Upper lobe of left lung (tissue), 4 donors: ENCODE measurements at regions not wholly inside any gene's neighbourhood (a gene's known extent, or its start where the extent isn't known, plus 50 kb on each side); places are given as distances from the start of the nearest gene placed in this dataset.

Experiments used
- EP300 ChIP-seq, 4 donors: sonication (generic); formaldehyde crosslinking; IDR thresholded peaks; one replicate each; pipeline ENCODE4 v1.5.1; 2017; ENCODE audit warnings: antibody characterized with exemption in 4 of 4, control low read depth in 2 of 4
- POLR2A ChIP-seq, 4 donors: fragments of 450-650 bp; IDR thresholded peaks; one replicate each; pipeline ENCODE4 v1.5.1; 2016 to 2017; ENCODE audit warnings: antibody characterized with exemption in 4 of 4, mild to moderate bottlenecking in 2 of 4
- TF ChIP-seq, protein P1 (sequence below), 6 experiments: fragments of 450-650 bp in 4 of 6; fragments of 200-600 bp in 2 of 6; sonication (generic) in 2 of 6; IDR thresholded peaks; one replicate each; pipeline ENCODE4 v1.5.1; 2016 to 2019; ENCODE audit warnings: antibody characterized with exemption in 6 of 6

DNA sequence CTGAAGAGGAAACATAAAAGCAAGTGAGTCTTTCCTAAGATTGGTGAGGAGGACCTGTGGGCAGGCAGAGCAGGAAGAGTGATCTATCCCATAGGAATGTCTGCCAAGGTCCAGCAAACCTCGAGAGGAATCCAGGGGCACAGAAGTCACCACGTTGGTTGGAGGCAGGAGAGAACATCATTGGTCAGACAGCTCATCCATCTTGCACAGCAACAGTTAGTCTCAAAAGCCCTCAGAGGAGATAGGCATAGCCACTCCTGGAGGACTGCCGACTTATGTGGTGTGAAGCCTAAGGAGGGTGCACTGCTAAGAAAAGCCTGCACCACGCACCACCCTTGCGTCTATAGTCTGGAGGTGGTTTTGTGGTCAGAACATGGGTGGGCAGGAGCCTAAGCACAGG lies 109.1 kb downstream of the RASSF10 start:
- TF ChIP-seq, protein P1, sequence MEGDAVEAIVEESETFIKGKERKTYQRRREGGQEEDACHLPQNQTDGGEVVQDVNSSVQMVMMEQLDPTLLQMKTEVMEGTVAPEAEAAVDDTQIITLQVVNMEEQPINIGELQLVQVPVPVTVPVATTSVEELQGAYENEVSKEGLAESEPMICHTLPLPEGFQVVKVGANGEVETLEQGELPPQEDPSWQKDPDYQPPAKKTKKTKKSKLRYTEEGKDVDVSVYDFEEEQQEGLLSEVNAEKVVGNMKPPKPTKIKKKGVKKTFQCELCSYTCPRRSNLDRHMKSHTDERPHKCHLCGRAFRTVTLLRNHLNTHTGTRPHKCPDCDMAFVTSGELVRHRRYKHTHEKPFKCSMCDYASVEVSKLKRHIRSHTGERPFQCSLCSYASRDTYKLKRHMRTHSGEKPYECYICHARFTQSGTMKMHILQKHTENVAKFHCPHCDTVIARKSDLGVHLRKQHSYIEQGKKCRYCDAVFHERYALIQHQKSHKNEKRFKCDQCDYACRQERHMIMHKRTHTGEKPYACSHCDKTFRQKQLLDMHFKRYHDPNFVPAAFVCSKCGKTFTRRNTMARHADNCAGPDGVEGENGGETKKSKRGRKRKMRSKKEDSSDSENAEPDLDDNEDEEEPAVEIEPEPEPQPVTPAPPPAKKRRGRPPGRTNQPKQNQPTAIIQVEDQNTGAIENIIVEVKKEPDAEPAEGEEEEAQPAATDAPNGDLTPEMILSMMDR (IDR thresholded peaks at IDR 0.05) = no peak
- TF ChIP-seq EP300 (IDR thresholded peaks at IDR 0.05) (no peak), POLR2A (IDR thresholded peaks at IDR 0.05) (no peak)
